ENCODE measurements at regions not wholly inside any gene's neighbourhood (a gene's known extent, or its start where the extent isn't known, plus 50 kb on each side); places are given as distances from the start of the nearest gene placed in this dataset.

GRCh38 chr12:111285200-111285599 is 83.7 kb downstream of the PHETA1 start (continued):
- no peak for TF ChIP-seq ELK1 (IDR thresholded peaks at IDR 0.05; ENCODE audit: low read depth, low read length)

DNA sequence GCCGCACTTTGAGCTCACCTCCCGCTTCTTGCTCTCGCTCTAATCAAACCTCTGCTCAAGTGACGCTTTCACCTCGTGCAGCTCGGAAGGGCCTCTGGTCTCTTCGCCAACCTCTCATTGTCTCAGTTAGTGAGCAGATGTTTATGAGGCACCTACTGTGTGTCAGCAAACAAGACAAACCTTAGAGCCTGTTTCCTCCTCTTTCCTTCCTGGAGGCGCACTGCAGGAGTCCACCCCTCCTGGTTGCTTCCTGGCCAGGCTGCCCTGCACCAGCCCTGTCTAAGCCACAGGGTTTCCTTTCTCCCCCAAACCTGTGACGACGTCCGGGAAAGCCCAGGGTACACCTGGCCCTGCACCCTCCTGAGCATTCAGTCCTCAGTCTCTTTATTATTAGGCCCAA is 84.2 kb downstream of the PHETA1 start:
- CTCF ChIA-PET = no interaction called here

GRCh38 chr12:111283966-111284365 is 84.9 kb downstream of the PHETA1 start:
- ATAC-seq (no peak), DNase-seq (ENCODE audit: low read depth, low spot score) (no peak), FAIRE-seq (no peak)
- Histone ChIP-seq H3K4me3 (no peak overlapping the region), H3K9me3 (replicated peaks; ENCODE audit: control insufficient read depth, insufficient read depth, low read length) (peaks cover 2% of the 10 kb centered on the region; the same call in 2 of the 3 replicates), H3K79me2 (ENCODE audit: control insufficient read depth, insufficient read depth, low read length) (no peaks in the 10 kb centered on the region), H3K4me1 (ENCODE audit: control insufficient read depth, insufficient read depth, low read length) (no peaks in the 10 kb centered on the region), H3K27ac (ENCODE audit: control insufficient read depth, insufficient read depth) (no peak overlapping the region), H3K27me3 (replicated peaks in 1 of 2; ENCODE audit: control insufficient read depth in 2 of 2, insufficient read depth in 2 of 2, low read length in 1 of 2) (no peaks in the 10 kb centered on the region), H3K36me3 (ENCODE audit: control insufficient read depth in 2 of 2, insufficient read depth in 2 of 2, low read length in 1 of 2) (no peaks in the 10 kb centered on the region), H3K4me2 (ENCODE audit: control insufficient read depth, insufficient read depth) (no peak overlapping the region), H4K20me1 (ENCODE audit: control insufficient read depth, insufficient read depth) (no peaks in the 10 kb centered on the region), H3K9ac (ENCODE audit: control insufficient read depth, insufficient read depth, low read length) (no peak overlapping the region), H2AFZ (ENCODE audit: control insufficient read depth, low read depth, low read length) (no peak overlapping the region)
- in situ Hi-C loops (cut with MboI) = no loop called here
- SMC1A ChIA-PET (ENCODE audit: uncharacterized antibody, unreplicated experiment) = no interaction called here
- intact Hi-C loops (cut with micrococcal nuclease; ENCODE audit: unreplicated experiment) = no loop called here
- RAD21 ChIA-PET (ENCODE audit: unreplicated experiment) = no interaction called here
- no TSS peak for BruUV-seq (replicated peaks)
- POLR2A ChIA-PET = no interaction called here
- CTCF ChIA-PET = no interaction called here
- 55% methylated on average over 5 of the region's 5 CpGs for WGBS (ENCODE audit: insufficient coverage, insufficient replicate concordance, low lambda C conversion rate, missing lambda C conversion rate)
- no peak for TF ChIP-seq POU2F2 (IDR thresholded peaks at IDR 0.05; ENCODE audit: borderline replicate concordance, low read depth, low read length)
- no peak for TF ChIP-seq CHD1 (IDR thresholded peaks at IDR 0.05; ENCODE audit: low read depth, low read length)
- no peak for TF ChIP-seq ZSCAN29 (IDR thresholded peaks at IDR 0.05)
- TF ChIP-seq E2F8 (IDR thresholded peaks at IDR 0.05; ENCODE audit: low read depth, partially characterized antibody) = no peak
- TF ChIP-seq TBL1XR1 (IDR thresholded peaks at IDR 0.05; ENCODE audit: low read depth, low read length) = no peak
- TF ChIP-seq NR2C1 (IDR thresholded peaks at IDR 0.05) = no peak
- no peak for TF ChIP-seq BHLHE40 (IDR thresholded peaks at IDR 0.05; ENCODE audit: borderline replicate concordance in 1 of 2, low read depth in 2 of 2, low read length in 1 of 2)
- TF ChIP-seq RB1 (IDR thresholded peaks at IDR 0.05; ENCODE audit: borderline replicate concordance) = no peak

More for the DNA sequence above, 84.2 kb downstream of the PHETA1 start:
- 45% methylated on average over 10 of the region's 11 CpGs for WGBS (ENCODE audit: insufficient coverage, insufficient replicate concordance, low lambda C conversion rate, missing lambda C conversion rate)
- Histone ChIP-seq H4K20me1 (ENCODE audit: control insufficient read depth, insufficient read depth) (no peaks in the 10 kb centered on the region), H3K27me3 (replicated peaks in 1 of 2; ENCODE audit: control insufficient read depth in 2 of 2, insufficient read depth in 2 of 2, low read length in 1 of 2) (no peaks in the 10 kb centered on the region), H3K4me2 (ENCODE audit: control insufficient read depth, insufficient read depth) (no peak overlapping the region), H2AFZ (ENCODE audit: control insufficient read depth, low read depth, low read length) (no peak overlapping the region), H3K27ac (ENCODE audit: control insufficient read depth, insufficient read depth) (no peak overlapping the region), H3K36me3 (ENCODE audit: control insufficient read depth in 2 of 2, insufficient read depth in 2 of 2, low read length in 1 of 2) (no peaks in the 10 kb centered on the region), H3K9me3 (replicated peaks; ENCODE audit: control insufficient read depth, insufficient read depth, low read length) (peaks cover 2% of the 10 kb centered on the region; the same call in 2 of the 3 replicates), H3K79me2 (ENCODE audit: control insufficient read depth, insufficient read depth, low read length) (no peaks in the 10 kb centered on the region), H3K4me1 (ENCODE audit: control insufficient read depth, insufficient read depth, low read length) (no peaks in the 10 kb centered on the region), H3K4me3 (no peak overlapping the region), H3K9ac (ENCODE audit: control insufficient read depth, insufficient read depth, low read length) (no peak overlapping the region)
- FAIRE-seq = no peak
- no peak for ATAC-seq
- in situ Hi-C loops (cut with MboI) = no loop called here
- DNase-seq (ENCODE audit: low read depth, low spot score) = no peak
- RAD21 ChIA-PET (ENCODE audit: unreplicated experiment) = no interaction called here
- intact Hi-C loops (cut with micrococcal nuclease; ENCODE audit: unreplicated experiment) = no loop called here
- no TSS peak for BruUV-seq (replicated peaks)
- SMC1A ChIA-PET (ENCODE audit: uncharacterized antibody, unreplicated experiment) = no interaction called here
- POLR2A ChIA-PET = no interaction called here
- TF ChIP-seq ATF7 (IDR thresholded peaks at IDR 0.05; ENCODE audit: low read depth) = no peak
- TF ChIP-seq BMI1 (IDR thresholded peaks at IDR 0.05; ENCODE audit: borderline replicate concordance) = no peak
- no peak for TF ChIP-seq GATAD2B (conservative IDR thresholded peaks at IDR 0.05; ENCODE audit: low read depth)
- no peak for TF ChIP-seq RAD51 (IDR thresholded peaks at IDR 0.05)
